SKM-1 (cell line): ENCODE measurements at regions not wholly inside any gene's neighbourhood (a gene's known extent, or its start where the extent isn't known, plus 50 kb on each side); places are given as distances from the start of the nearest gene placed in this dataset.
"Not testable (repeated sequence)": the region's sequence is repeated elsewhere in the genome, so short reads cannot be mapped to it uniquely, and the experiment has no call there.

Experiments
- DNase-seq: peaks from one replicate; lab custom pipeline; 2025; ENCODE audit not compliant: unreplicated experiment; lab: John Stamatoyannopoulos, UW

- DNase-seq, result no peak
These were observed 1075.2 kb downstream of the PCDH9 start for GRCh38 chr13:66154976-66155375.

- no peak for DNase-seq
These were observed 1075.8 kb downstream of the PCDH9 start for GRCh38 chr13:66154354-66154753.

GRCh38 chr13:66152596-66152995 lies 1077.5 kb downstream of the PCDH9 start:
- DNase-seq, result no peak

- DNase-seq, result not testable (repeated sequence)
These were observed 1085.8 kb downstream of the PCDH9 start for GRCh38 chr13:66144357-66144756.

- DNase-seq, result no peak
These were observed 1090.4 kb downstream of the PCDH9 start for GRCh38 chr13:66139701-66140100.

- no peak for DNase-seq
These were observed 1090.9 kb downstream of the PCDH9 start for GRCh38 chr13:66139250-66139649.

GRCh38 chr13:66138172-66138811 lies 1091.8 kb downstream of the PCDH9 start:
- DNase-seq, result no peak

- no peak for DNase-seq
These were observed 1092.8 kb downstream of the PCDH9 start for GRCh38 chr13:66137384-66137783.

GRCh38 chr13:66128692-66129269 lies 1101.4 kb downstream of the PCDH9 start:
- DNase-seq, result no peak

GRCh38 chr13:66128201-66128600 lies 1101.9 kb downstream of the PCDH9 start:
- DNase-seq, result no peak

- no peak for DNase-seq
These were observed 1112.6 kb downstream of the PCDH9 start for GRCh38 chr13:66117563-66117962.

- DNase-seq, result no peak
These were observed 1116.1 kb downstream of the PCDH9 start for GRCh38 chr13:66113882-66114526.

- no peak for DNase-seq
These were observed 1118.5 kb downstream of the PCDH9 start for GRCh38 chr13:66111628-66112027.

GRCh38 chr13:66106246-66106645 lies 1123.9 kb downstream of the PCDH9 start:
- DNase-seq, result no peak

- no peak for DNase-seq
These were observed 1127.3 kb downstream of the PCDH9 start for GRCh38 chr13:66102864-66103263.

- no peak for DNase-seq
These were observed 1130.3 kb downstream of the PCDH9 start for GRCh38 chr13:66099825-66100224.

- no peak for DNase-seq
These were observed 1131.1 kb downstream of the PCDH9 start for GRCh38 chr13:66098931-66099628.

- DNase-seq, result no peak
These were observed 1140.4 kb downstream of the PCDH9 start for GRCh38 chr13:66089711-66090110.

- DNase-seq, result no peak
These were observed 1142.8 kb downstream of the PCDH9 start for GRCh38 chr13:66087269-66087710.

- no peak for DNase-seq
These were observed 1152.9 kb downstream of the PCDH9 start for GRCh38 chr13:66077132-66077689.

- peak; percentile 23 for DNase-seq
These were observed 1153.7 kb downstream of the PCDH9 start for GRCh38 chr13:66076417-66076816.
